Activated CD8-positive, alpha-beta T cell treated with anti-CD3 and anti-CD28 coated beads for 36 hours (primary cell): ENCODE measurements at regions not wholly inside any gene's neighbourhood (a gene's known extent, or its start where the extent isn't known, plus 50 kb on each side); places are given as distances from the start of the nearest gene placed in this dataset.

ENCODE experiments used
- ATAC-seq: fragments of 200-7000 bp; cut with Tn5 transposase; one replicate; pipeline ENCODE4 v1.10.0; 2021; ENCODE audit warnings: mild to moderate bottlenecking, moderate library complexity
- CTCF ChIA-PET: fragments of 350-600 bp; sonication (Branson Sonifier 250); formaldehyde crosslinking; loops from one replicate; lab custom pipeline; 2021; ENCODE audit warnings: antibody characterized with exemption; lab: Charles Lee
- POLR2A ChIA-PET: fragments of 350-600 bp; sonication (Branson Sonifier 250); formaldehyde crosslinking; loops from one replicate; lab custom pipeline; 2021; ENCODE audit warnings: antibody characterized with exemption; lab: Charles Lee
- DNase-seq: peaks from one replicate; pipeline ENCODE4 v3.0.0-alpha.2; 2020
- H3K27ac Mint-ChIP-seq: one replicate; pipeline ENCODE4 v1.8.0; 2021; ENCODE audit warnings: mild to moderate bottlenecking, mixed read lengths
- H3K27me3 Mint-ChIP-seq: one replicate; pipeline ENCODE4 v1.8.0; 2021; ENCODE audit warnings: mixed read lengths
- H3K36me3 Mint-ChIP-seq: one replicate; pipeline ENCODE4 v1.8.0; 2021; ENCODE audit warnings: low read depth, mixed read lengths
- H3K4me1 Mint-ChIP-seq: one replicate; pipeline ENCODE4 v1.8.0; 2021; ENCODE audit warnings: low read depth, mixed read lengths
- H3K4me3 Mint-ChIP-seq: one replicate; pipeline ENCODE4 v1.8.0; 2021; ENCODE audit warnings: mild to moderate bottlenecking, moderate library complexity, mixed read lengths
- H3K9me3 Mint-ChIP-seq: one replicate; pipeline ENCODE4 v1.8.0; 2021; ENCODE audit warnings: mixed read lengths
- CTCF ChIP-seq: fragments of 200-600 bp; IDR thresholded peaks from one replicate; pipeline ENCODE4 v1.8.0; 2022; ENCODE audit warnings: antibody characterized with exemption, mild to moderate bottlenecking
- intact Hi-C: fragments of 100-400 bp; cut with micrococcal nuclease; formaldehyde crosslinking; loops from one replicate; pipeline ENCODE4 v1.10.0; 2022

- DNase-seq (no peak), ATAC-seq (no peak)
- Mint-ChIP-seq H3K4me3 (no peak overlapping the region), H3K4me1 (no peaks in the 10 kb centered on the region), H3K27ac (no peak overlapping the region), H3K27me3 (no peaks in the 10 kb centered on the region), H3K9me3 (peaks cover 3% of the 10 kb centered on the region), H3K36me3 (no peaks in the 10 kb centered on the region)
- intact Hi-C loops = no loop called here
- no peak for TF ChIP-seq CTCF
- POLR2A ChIA-PET = no interaction called here
- CTCF ChIA-PET = no interaction called here
These were observed 201.5 kb upstream of the PIRT start for GRCh38 chr17:11039342-11039741.

- Mint-ChIP-seq H3K27me3 (no peaks in the 10 kb centered on the region), H3K4me3 (no peak overlapping the region), H3K27ac (no peak overlapping the region), H3K9me3 (peaks cover 4% of the 10 kb centered on the region), H3K36me3 (no peaks in the 10 kb centered on the region), H3K4me1 (no peaks in the 10 kb centered on the region)
- intact Hi-C loops = no loop called here
- DNase-seq (no peak), ATAC-seq (no peak)
- ChIA-PET CTCF (no interaction called here), POLR2A (no interaction called here)
- TF ChIP-seq CTCF = no peak
These were observed 197.8 kb upstream of the PIRT start for GRCh38 chr17:11035681-11036080.

- H3K27ac Mint-ChIP-seq = no peak overlapping the region
- peaks cover 2% of the 10 kb centered on the region for H3K27me3 Mint-ChIP-seq
- no peaks in the 10 kb centered on the region for H3K36me3 Mint-ChIP-seq
- DNase-seq (no peak), ATAC-seq (no peak)
- ChIA-PET POLR2A (no interaction called here), CTCF (no interaction called here)
- no peak overlapping the region for H3K4me3 Mint-ChIP-seq
- H3K4me1 Mint-ChIP-seq = no peaks in the 10 kb centered on the region
- intact Hi-C loops = no loop called here
- TF ChIP-seq CTCF = no peak
- H3K9me3 Mint-ChIP-seq = peaks cover 4% of the 10 kb centered on the region
These were observed 193.9 kb upstream of the PIRT start for GRCh38 chr17:11031787-11032186.

GRCh38 chr17:11029791-11030190, 191.9 kb upstream of the PIRT start:
- Mint-ChIP-seq H3K36me3 (no peaks in the 10 kb centered on the region), H3K27ac (no peak overlapping the region), H3K27me3 (peaks cover 2% of the 10 kb centered on the region), H3K9me3 (peaks cover 4% of the 10 kb centered on the region), H3K4me1 (no peaks in the 10 kb centered on the region), H3K4me3 (no peak overlapping the region)
- POLR2A ChIA-PET = no interaction called here
- DNase-seq = no peak
- no peak for ATAC-seq
- TF ChIP-seq CTCF = no peak
- CTCF ChIA-PET = no interaction called here
- intact Hi-C loops = no loop called here

- CTCF ChIA-PET = no interaction called here
- Mint-ChIP-seq H3K27ac (no peak overlapping the region), H3K4me1 (no peaks in the 10 kb centered on the region), H3K4me3 (no peak overlapping the region), H3K36me3 (no peaks in the 10 kb centered on the region), H3K9me3 (peaks cover 4% of the 10 kb centered on the region), H3K27me3 (peaks cover 2% of the 10 kb centered on the region)
- no peak for ATAC-seq
- intact Hi-C loops = no loop called here
- no peak for DNase-seq
- POLR2A ChIA-PET = no interaction called here
- TF ChIP-seq CTCF = no peak
These were observed 190.5 kb upstream of the PIRT start for GRCh38 chr17:11028349-11028748.
